ENCODE measurements at regions not wholly inside any gene's neighbourhood (a gene's known extent, or its start where the extent isn't known, plus 50 kb on each side); places are given as distances from the start of the nearest gene placed in this dataset.

GRCh38 chr6:90816764-90817163 is 229.9 kb upstream of the MAP3K7 start:
- H3K4me1 ChIP-seq (ENCODE audit: control insufficient read depth, insufficient read depth, low read length), result no peaks in the 10 kb centered on the region
- no peaks in the 10 kb centered on the region for H3K9me3 ChIP-seq (ENCODE audit: control insufficient read depth, low read depth, low read length)
- no peak overlapping the region for H3K27ac ChIP-seq (ENCODE audit: low read length)
- DNase-seq, result no peak
- no peaks in the 10 kb centered on the region for H3K36me3 ChIP-seq (ENCODE audit: control insufficient read depth, insufficient read depth, low read length)
- no peaks in the 10 kb centered on the region for H3K27me3 ChIP-seq (ENCODE audit: control insufficient read depth, insufficient read depth, low read length)
- WGBS (ENCODE audit: insufficient coverage, low lambda C conversion rate), result 80% methylated on average over 1 of the region's 2 CpGs
- H3K4me3 ChIP-seq (ENCODE audit: low read length), result no peak overlapping the region

DNA sequence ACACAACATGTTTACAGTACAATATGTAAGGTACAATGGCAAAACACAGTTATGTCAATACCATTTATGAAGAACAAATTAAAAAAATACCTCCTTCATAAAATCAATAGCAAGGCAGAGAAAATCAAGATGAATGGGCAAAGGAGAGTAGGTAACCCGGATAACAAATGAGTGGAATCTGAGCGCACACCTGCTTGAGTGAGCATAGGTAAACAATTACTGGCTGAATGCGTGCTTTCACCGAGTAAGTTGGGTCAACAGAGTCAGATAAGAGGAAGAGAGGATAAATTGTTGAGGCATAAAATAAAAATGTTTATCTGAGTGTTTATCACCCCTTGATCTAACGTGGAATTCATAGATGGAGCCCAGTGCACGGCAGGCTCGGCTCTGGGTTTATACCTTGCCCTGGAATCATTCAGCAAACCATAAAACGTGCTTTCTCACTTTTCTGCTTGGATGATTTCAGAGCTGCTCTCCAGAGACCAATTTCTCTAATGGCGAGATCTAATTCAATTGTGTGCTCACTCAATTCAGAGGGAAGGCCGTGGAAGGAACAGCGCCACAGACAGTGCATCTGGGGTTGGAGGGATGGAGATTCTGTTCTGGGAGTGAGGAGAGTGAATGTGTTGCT is 224.8 kb upstream of the MAP3K7 start:
- H3K27ac ChIP-seq (ENCODE audit: low read length), result no peak overlapping the region
- no peaks in the 10 kb centered on the region for H3K36me3 ChIP-seq (ENCODE audit: control insufficient read depth, insufficient read depth, low read length)
- H3K4me3 ChIP-seq (ENCODE audit: low read length), result no peak overlapping the region
- DNase-seq, result peak in 1 of 2 donors; percentile 19
- no peaks in the 10 kb centered on the region for H3K9me3 ChIP-seq (ENCODE audit: control insufficient read depth, low read depth, low read length)
- 47% methylated on average over 3 of the region's 11 CpGs for WGBS (ENCODE audit: insufficient coverage, low lambda C conversion rate)
- no peaks in the 10 kb centered on the region for H3K4me1 ChIP-seq (ENCODE audit: control insufficient read depth, insufficient read depth, low read length)
- H3K27me3 ChIP-seq (ENCODE audit: control insufficient read depth, insufficient read depth, low read length), result no peaks in the 10 kb centered on the region

GRCh38 chr6:90809035-90809434 is 222.2 kb upstream of the MAP3K7 start:
- Histone ChIP-seq H3K4me1 (ENCODE audit: control insufficient read depth, insufficient read depth, low read length) (no peaks in the 10 kb centered on the region), H3K4me3 (ENCODE audit: low read length) (no peak overlapping the region), H3K9me3 (ENCODE audit: control insufficient read depth, low read depth, low read length) (no peaks in the 10 kb centered on the region), H3K36me3 (ENCODE audit: control insufficient read depth, insufficient read depth, low read length) (no peaks in the 10 kb centered on the region), H3K27me3 (ENCODE audit: control insufficient read depth, insufficient read depth, low read length) (no peaks in the 10 kb centered on the region), H3K27ac (ENCODE audit: low read length) (no peak overlapping the region)
- WGBS (ENCODE audit: insufficient coverage, low lambda C conversion rate), result 83% methylated on average over 1 of the region's 4 CpGs
- no peak for DNase-seq

DNA sequence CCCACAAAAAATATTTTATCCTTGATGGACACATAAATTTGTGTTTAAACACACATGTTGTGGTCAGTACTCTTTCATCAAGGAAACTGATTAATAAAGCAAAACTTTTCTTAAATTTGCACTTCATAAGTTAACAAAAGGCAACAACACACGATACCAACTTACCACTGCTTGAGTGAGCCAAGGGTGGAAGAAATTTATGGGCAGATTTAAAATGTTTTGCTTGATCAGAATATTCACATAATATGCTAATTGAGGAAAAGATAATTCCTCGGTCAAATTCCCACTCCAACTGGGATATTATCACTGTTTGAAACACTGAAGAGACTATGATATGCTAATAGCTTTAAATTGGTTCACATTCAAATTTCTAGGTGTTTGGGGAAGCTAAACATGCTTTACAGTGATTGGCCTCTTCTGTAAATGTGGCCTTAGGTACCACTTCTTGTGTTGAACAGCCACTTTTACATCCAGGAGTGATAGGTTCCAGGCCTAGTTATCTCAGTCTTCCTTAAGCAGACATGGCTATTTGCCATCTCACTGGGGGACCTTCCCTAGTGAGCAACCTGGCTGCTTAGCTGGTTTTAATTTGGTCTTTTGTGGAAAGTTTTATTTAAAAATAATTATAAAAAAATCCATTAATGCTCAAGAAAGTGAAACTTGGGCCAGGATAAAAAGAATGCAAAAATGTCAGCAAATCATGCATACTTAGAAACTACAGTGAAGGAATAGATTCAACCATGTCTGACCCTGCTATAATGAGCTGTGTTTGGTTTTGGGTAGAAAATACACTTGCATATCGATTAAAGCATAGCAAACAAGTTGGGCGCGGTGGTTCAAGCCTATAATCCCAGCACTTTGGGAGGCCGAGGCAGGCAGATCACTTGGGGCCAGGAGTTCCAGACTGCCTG is 221.2 kb upstream of the MAP3K7 start:
- no peak for DNase-seq

DNA sequence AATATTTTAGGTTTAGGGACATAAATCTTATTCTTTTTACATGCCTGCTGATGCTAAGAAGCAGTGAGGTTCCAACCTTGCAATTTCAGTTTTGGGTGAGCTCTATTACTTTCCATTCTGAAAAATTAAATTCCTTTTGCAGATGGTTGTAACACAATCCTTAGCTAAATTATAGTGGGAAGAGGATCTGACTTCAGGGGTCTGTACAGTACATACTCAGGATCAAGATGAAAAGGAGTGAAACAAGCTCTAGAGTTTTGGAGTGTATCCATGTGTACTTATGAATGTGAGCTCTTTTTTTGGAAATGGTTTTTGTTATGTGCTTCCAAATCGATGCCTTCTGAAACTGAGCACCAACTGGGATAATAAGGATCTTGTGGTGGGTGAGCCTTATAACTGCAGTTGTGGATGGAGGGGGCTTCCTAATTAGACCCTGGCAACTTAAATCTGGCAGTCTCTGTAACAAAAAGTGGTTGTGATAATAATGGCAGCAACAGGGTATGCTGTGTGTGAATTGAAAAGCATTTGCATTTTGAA is 218.8 kb upstream of the MAP3K7 start:
- no peaks in the 10 kb centered on the region for H3K9me3 ChIP-seq (ENCODE audit: control insufficient read depth, low read depth, low read length)
- H3K27ac ChIP-seq (ENCODE audit: low read length), result no peak overlapping the region
- no peaks in the 10 kb centered on the region for H3K4me1 ChIP-seq (ENCODE audit: control insufficient read depth, insufficient read depth, low read length)
- DNase-seq, result no peak
- no CpG with 5 or more reads among the region's 1 CpG for WGBS (ENCODE audit: insufficient coverage, low lambda C conversion rate)
- H3K4me3 ChIP-seq (ENCODE audit: low read length), result no peak overlapping the region
- H3K27me3 ChIP-seq (ENCODE audit: control insufficient read depth, insufficient read depth, low read length), result no peaks in the 10 kb centered on the region
- no peaks in the 10 kb centered on the region for H3K36me3 ChIP-seq (ENCODE audit: control insufficient read depth, insufficient read depth, low read length)

More for the DNA sequence above, 221.2 kb upstream of the MAP3K7 start:
- H3K36me3 ChIP-seq (ENCODE audit: control insufficient read depth, insufficient read depth, low read length), result no peaks in the 10 kb centered on the region
- H3K4me3 ChIP-seq (ENCODE audit: low read length), result no peak overlapping the region
- H3K27me3 ChIP-seq (ENCODE audit: control insufficient read depth, insufficient read depth, low read length), result no peaks in the 10 kb centered on the region
- 100% methylated on average over 1 of the region's 6 CpGs for WGBS (ENCODE audit: insufficient coverage, low lambda C conversion rate)
- H3K4me1 ChIP-seq (ENCODE audit: control insufficient read depth, insufficient read depth, low read length), result no peaks in the 10 kb centered on the region
- no peaks in the 10 kb centered on the region for H3K9me3 ChIP-seq (ENCODE audit: control insufficient read depth, low read depth, low read length)
- H3K27ac ChIP-seq (ENCODE audit: low read length), result no peak overlapping the region

GRCh38 chr6:90803956-90804355 is 217.1 kb upstream of the MAP3K7 start:
- no peak overlapping the region for H3K27ac ChIP-seq (ENCODE audit: low read length)
- H3K9me3 ChIP-seq (ENCODE audit: control insufficient read depth, low read depth, low read length), result no peaks in the 10 kb centered on the region
- no peak for DNase-seq
- 94% methylated on average over 2 of the region's 2 CpGs for WGBS (ENCODE audit: insufficient coverage, low lambda C conversion rate)
- no peaks in the 10 kb centered on the region for H3K4me1 ChIP-seq (ENCODE audit: control insufficient read depth, insufficient read depth, low read length)
- no peaks in the 10 kb centered on the region for H3K36me3 ChIP-seq (ENCODE audit: control insufficient read depth, insufficient read depth, low read length)
- H3K4me3 ChIP-seq (ENCODE audit: low read length), result no peak overlapping the region
- no peaks in the 10 kb centered on the region for H3K27me3 ChIP-seq (ENCODE audit: control insufficient read depth, insufficient read depth, low read length)

- Histone ChIP-seq H3K36me3 (ENCODE audit: control insufficient read depth, insufficient read depth, low read length) (no peaks in the 10 kb centered on the region), H3K27me3 (ENCODE audit: control insufficient read depth, insufficient read depth, low read length) (no peaks in the 10 kb centered on the region), H3K27ac (ENCODE audit: low read length) (no peak overlapping the region), H3K9me3 (ENCODE audit: control insufficient read depth, low read depth, low read length) (no peaks in the 10 kb centered on the region), H3K4me1 (ENCODE audit: control insufficient read depth, insufficient read depth, low read length) (peaks cover 5% of the 10 kb centered on the region), H3K4me3 (ENCODE audit: low read length) (no peak overlapping the region)
- no CpG with 5 or more reads among the region's 2 CpGs for WGBS (ENCODE audit: insufficient coverage, low lambda C conversion rate)
- no peak for DNase-seq
Measured at GRCh38 chr6:90795078-90795477, 208.2 kb upstream of the MAP3K7 start.

DNA sequence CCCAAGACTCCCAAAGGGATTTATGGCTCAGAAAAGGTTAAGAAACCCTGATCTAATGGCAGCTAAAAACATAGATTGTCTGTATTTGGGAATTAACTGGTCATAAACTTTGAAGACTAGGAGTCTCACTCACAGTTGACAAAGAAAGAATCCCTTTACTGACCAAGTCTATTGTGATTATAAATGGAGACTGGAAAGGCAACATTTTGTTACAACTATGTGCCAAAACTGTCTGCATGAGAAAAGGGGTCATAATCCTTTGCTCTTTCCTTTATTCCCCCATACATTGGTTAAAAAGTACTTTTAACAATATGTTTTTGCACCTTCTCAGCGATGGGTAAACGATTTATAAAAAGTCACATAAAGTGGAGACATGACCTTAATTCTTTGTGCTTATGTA is 206.9 kb upstream of the MAP3K7 start:
- 100% methylated on average over 2 of the region's 2 CpGs for WGBS (ENCODE audit: insufficient coverage, low lambda C conversion rate)

GRCh38 chr6:90790696-90791095 is 203.8 kb upstream of the MAP3K7 start:
- Histone ChIP-seq H3K27ac (ENCODE audit: low read length) (no peak overlapping the region), H3K4me1 (ENCODE audit: control insufficient read depth, insufficient read depth, low read length) (peaks cover 7% of the 10 kb centered on the region), H3K9me3 (ENCODE audit: control insufficient read depth, low read depth, low read length) (no peaks in the 10 kb centered on the region), H3K27me3 (ENCODE audit: control insufficient read depth, insufficient read depth, low read length) (no peaks in the 10 kb centered on the region), H3K36me3 (ENCODE audit: control insufficient read depth, insufficient read depth, low read length) (no peaks in the 10 kb centered on the region), H3K4me3 (ENCODE audit: low read length) (no peak overlapping the region)
- no peak for DNase-seq
- WGBS (ENCODE audit: insufficient coverage, low lambda C conversion rate), result no CpG with 5 or more reads among the region's 2 CpGs

More for the DNA sequence above, 206.9 kb upstream of the MAP3K7 start:
- no peak for DNase-seq
- H3K9me3 ChIP-seq (ENCODE audit: control insufficient read depth, low read depth, low read length), result no peaks in the 10 kb centered on the region
- H3K4me1 ChIP-seq (ENCODE audit: control insufficient read depth, insufficient read depth, low read length), result peaks cover 7% of the 10 kb centered on the region
- no peaks in the 10 kb centered on the region for H3K36me3 ChIP-seq (ENCODE audit: control insufficient read depth, insufficient read depth, low read length)
- H3K4me3 ChIP-seq (ENCODE audit: low read length), result no peak overlapping the region
- no peaks in the 10 kb centered on the region for H3K27me3 ChIP-seq (ENCODE audit: control insufficient read depth, insufficient read depth, low read length)
- H3K27ac ChIP-seq (ENCODE audit: low read length), result no peak overlapping the region

- Histone ChIP-seq H3K27ac (ENCODE audit: low read length) (no peak overlapping the region), H3K4me1 (ENCODE audit: control insufficient read depth, insufficient read depth, low read length) (peaks cover 7% of the 10 kb centered on the region), H3K9me3 (ENCODE audit: control insufficient read depth, low read depth, low read length) (no peaks in the 10 kb centered on the region), H3K27me3 (ENCODE audit: control insufficient read depth, insufficient read depth, low read length) (no peaks in the 10 kb centered on the region), H3K4me3 (ENCODE audit: low read length) (no peak overlapping the region), H3K36me3 (ENCODE audit: control insufficient read depth, insufficient read depth, low read length) (no peaks in the 10 kb centered on the region)
- no CpG with 5 or more reads among the region's 7 CpGs for WGBS (ENCODE audit: insufficient coverage, low lambda C conversion rate)
- peak; percentile 5 to 25 for DNase-seq
Measured at GRCh38 chr6:90790058-90790457, 203.2 kb upstream of the MAP3K7 start.

Data from large intestine (tissue), 3 donors.